ENCODE measurements at regions not wholly inside any gene's neighbourhood (a gene's known extent, or its start where the extent isn't known, plus 50 kb on each side); places are given as distances from the start of the nearest gene placed in this dataset.
A peak's percentile ranks its signal among the peaks of the same experiment; 100 is the strongest.
"Not testable (repeated sequence)": the region's sequence is repeated elsewhere in the genome, so short reads cannot be mapped to it uniquely, and the experiment has no call there.

DNA sequence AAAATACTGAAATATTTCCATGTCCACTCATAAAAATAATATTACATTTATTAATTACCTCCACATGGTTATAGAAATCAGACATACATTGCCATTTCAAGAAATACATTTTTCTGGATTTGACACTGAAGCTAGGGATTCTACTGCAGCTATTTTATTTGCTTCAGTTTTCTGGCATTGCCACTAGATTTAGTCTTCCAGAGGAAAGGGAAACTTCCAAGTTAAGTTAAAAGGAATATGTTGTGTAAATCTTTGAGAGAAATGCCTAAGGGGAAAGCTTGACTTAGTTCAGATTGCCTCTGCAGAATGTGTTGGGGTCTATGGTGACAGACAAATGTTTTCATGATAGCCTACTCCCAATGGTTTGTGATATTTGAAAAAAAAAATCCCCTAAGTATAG is 1631.3 kb downstream of the PCDH18 start:
- no peaks in the 10 kb centered on the region for H3K4me1 Mint-ChIP-seq
- no peak overlapping the region for H3K27ac Mint-ChIP-seq (ENCODE audit: unreplicated experiment)
- H3K9me3 Mint-ChIP-seq = peaks cover 8% of the 10 kb centered on the region
- no peak for DNase-seq (ENCODE audit: low read depth, low spot score)
- H3K4me3 Mint-ChIP-seq = no peak overlapping the region
- TF ChIP-seq, protein P1, sequence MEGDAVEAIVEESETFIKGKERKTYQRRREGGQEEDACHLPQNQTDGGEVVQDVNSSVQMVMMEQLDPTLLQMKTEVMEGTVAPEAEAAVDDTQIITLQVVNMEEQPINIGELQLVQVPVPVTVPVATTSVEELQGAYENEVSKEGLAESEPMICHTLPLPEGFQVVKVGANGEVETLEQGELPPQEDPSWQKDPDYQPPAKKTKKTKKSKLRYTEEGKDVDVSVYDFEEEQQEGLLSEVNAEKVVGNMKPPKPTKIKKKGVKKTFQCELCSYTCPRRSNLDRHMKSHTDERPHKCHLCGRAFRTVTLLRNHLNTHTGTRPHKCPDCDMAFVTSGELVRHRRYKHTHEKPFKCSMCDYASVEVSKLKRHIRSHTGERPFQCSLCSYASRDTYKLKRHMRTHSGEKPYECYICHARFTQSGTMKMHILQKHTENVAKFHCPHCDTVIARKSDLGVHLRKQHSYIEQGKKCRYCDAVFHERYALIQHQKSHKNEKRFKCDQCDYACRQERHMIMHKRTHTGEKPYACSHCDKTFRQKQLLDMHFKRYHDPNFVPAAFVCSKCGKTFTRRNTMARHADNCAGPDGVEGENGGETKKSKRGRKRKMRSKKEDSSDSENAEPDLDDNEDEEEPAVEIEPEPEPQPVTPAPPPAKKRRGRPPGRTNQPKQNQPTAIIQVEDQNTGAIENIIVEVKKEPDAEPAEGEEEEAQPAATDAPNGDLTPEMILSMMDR (conservative IDR thresholded peaks at IDR 0.05) = no peak
- no peaks in the 10 kb centered on the region for H3K27me3 Mint-ChIP-seq (ENCODE audit: low read depth)
- H3K36me3 Mint-ChIP-seq (ENCODE audit: low read depth) = no peaks in the 10 kb centered on the region

DNA sequence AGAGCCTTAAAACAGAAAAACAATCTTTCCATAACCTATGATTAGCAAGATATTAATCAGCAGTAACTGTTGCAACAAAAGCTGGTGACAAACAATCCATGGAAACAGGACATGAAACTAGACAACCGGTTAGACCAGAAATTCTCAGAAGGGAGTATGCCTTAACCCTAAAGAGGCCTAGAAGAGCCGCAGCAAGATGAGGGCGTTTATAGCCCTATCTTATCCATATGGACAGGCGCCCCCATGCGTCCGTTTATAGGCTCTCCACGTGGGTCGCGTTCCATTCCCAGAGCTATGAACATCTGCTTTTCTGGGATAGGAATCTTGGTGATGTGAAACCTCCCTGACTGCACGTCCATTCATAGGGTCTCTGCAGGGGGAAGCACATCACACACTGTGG is 1662.7 kb upstream of the PABPC4L start:
- H3K4me1 Mint-ChIP-seq; H3K4me3 Mint-ChIP-seq; H3K27me3 Mint-ChIP-seq (ENCODE audit: low read depth); H3K27ac Mint-ChIP-seq (ENCODE audit: unreplicated experiment); H3K9me3 Mint-ChIP-seq; H3K36me3 Mint-ChIP-seq (ENCODE audit: low read depth): not testable (repeated sequence)
- DNase-seq (ENCODE audit: low read depth, low spot score) = peak; percentile 33
- TF ChIP-seq, protein P1 (conservative IDR thresholded peaks at IDR 0.05) = peak; percentile 71

DNA sequence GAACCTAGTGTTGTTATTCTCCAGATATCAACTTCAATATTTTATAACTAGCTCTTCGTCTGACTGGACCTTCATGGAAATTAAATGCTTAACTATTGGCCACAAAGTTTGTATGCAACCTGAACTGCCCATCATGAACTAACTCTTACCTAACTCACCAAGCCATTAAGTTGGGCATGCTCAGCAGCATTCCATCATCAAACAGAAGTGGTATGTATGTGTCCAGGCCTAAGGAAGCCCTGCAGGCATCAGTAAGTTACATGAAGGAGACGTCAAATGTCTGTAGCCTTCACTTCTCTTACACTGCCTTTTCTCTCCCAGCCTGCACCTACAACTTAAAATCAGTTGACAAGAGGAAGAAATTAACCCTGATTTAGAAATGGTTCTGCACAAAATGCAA is 1639.2 kb upstream of the PABPC4L start:
- peaks cover 3% of the 10 kb centered on the region for H3K9me3 Mint-ChIP-seq
- no peak for DNase-seq (ENCODE audit: low read depth, low spot score)
- H3K4me3 Mint-ChIP-seq = no peak overlapping the region
- no peak overlapping the region for H3K27ac Mint-ChIP-seq (ENCODE audit: unreplicated experiment)
- H3K27me3 Mint-ChIP-seq (ENCODE audit: low read depth) = no peaks in the 10 kb centered on the region
- no peaks in the 10 kb centered on the region for H3K36me3 Mint-ChIP-seq (ENCODE audit: low read depth)
- TF ChIP-seq, protein P1 (conservative IDR thresholded peaks at IDR 0.05) = no peak
- peaks cover 9% of the 10 kb centered on the region for H3K4me1 Mint-ChIP-seq

DNA sequence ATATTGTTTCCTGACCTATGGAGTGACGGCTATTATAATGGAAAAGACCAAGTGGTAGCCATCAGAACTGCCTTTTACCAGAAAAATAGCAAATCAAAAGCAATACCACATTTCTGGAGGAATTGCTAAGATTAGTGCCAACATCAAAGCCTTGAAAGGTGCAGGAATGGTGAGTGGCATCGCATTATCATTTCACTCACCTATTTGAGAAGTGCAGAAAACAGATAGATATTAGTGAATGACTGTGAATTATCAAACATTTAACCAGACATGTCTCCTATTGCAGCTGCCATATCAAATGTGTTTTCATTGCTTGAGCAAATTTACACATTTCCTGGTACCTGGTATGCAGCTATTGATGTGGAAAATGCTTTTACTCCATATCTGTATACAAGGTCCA is 1638.1 kb upstream of the PABPC4L start:
- Mint-ChIP-seq H3K27ac (ENCODE audit: unreplicated experiment) (no peak overlapping the region), H3K4me3 (no peak overlapping the region), H3K27me3 (ENCODE audit: low read depth) (no peaks in the 10 kb centered on the region), H3K36me3 (ENCODE audit: low read depth) (no peaks in the 10 kb centered on the region), H3K4me1 (peaks cover 9% of the 10 kb centered on the region), H3K9me3 (peaks cover 3% of the 10 kb centered on the region)
- no peak for DNase-seq (ENCODE audit: low read depth, low spot score)
- TF ChIP-seq, protein P1 (conservative IDR thresholded peaks at IDR 0.05) = no peak

DNA sequence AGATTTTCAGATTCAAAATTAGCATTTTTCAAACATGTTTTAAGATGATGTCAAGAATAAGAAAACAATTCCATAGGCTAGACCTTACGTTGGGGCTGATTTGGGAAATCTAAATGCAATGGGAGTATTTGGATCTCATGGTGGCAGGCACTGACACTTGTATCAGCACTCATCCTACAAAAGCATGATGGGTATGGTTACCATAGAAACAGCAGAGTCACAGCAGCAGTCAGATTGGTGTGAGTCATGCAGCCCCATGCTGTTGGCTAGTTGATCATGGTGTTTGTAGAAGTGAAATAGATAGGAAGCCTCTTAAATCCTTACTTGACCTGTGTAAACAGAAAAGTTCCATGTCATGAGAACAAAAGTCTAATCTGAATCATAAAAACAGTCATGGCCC is 1637.3 kb upstream of the PABPC4L start:
- Mint-ChIP-seq H3K27me3 (ENCODE audit: low read depth) (no peaks in the 10 kb centered on the region), H3K4me3 (no peak overlapping the region), H3K4me1 (peaks cover 9% of the 10 kb centered on the region), H3K9me3 (peaks cover 3% of the 10 kb centered on the region), H3K27ac (ENCODE audit: unreplicated experiment) (no peak overlapping the region), H3K36me3 (ENCODE audit: low read depth) (no peaks in the 10 kb centered on the region)
- TF ChIP-seq, protein P1 (conservative IDR thresholded peaks at IDR 0.05) = no peak
- no peak for DNase-seq (ENCODE audit: low read depth, low spot score)

DNA sequence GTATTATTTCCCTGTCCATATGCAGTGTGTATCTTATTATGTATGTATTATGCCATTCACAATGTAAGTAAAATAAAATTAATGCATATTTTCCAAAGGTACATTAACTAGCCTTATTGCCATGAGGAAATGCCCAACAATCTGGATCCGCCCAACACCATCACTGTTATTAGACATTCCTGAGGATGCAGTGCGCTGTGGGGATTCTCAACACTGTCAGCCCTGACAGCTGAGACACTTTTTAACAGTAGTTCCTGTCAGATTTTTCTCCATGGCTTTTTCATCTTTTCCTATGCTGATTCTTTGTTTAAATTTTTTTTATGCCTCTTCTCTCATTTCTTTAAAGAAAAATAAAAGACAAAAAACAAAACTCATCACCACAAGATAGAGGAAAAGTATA is 1632.9 kb upstream of the PABPC4L start:
- peaks cover 9% of the 10 kb centered on the region for H3K4me1 Mint-ChIP-seq
- H3K27me3 Mint-ChIP-seq (ENCODE audit: low read depth) = no peaks in the 10 kb centered on the region
- no peak for DNase-seq (ENCODE audit: low read depth, low spot score)
- TF ChIP-seq, protein P1 (conservative IDR thresholded peaks at IDR 0.05) = no peak
- peaks cover 3% of the 10 kb centered on the region for H3K9me3 Mint-ChIP-seq
- no peaks in the 10 kb centered on the region for H3K36me3 Mint-ChIP-seq (ENCODE audit: low read depth)
- H3K27ac Mint-ChIP-seq (ENCODE audit: unreplicated experiment) = no peak overlapping the region
- H3K4me3 Mint-ChIP-seq = no peak overlapping the region
